Sigmoid colon (tissue), 4 donors: ENCODE measurements at regions not wholly inside any gene's neighbourhood (a gene's known extent, or its start where the extent isn't known, plus 50 kb on each side); places are given as distances from the start of the nearest gene placed in this dataset.

Source experiments
- EP300 ChIP-seq, 4 donors: sonication (generic); formaldehyde crosslinking; IDR thresholded peaks; one replicate each; pipeline ENCODE4 v1.6.1; 2017; ENCODE audit warnings: antibody characterized with exemption in 4 of 4
- POLR2A ChIP-seq, 2 donors: fragments of 450-650 bp; IDR thresholded peaks; one replicate each; pipeline ENCODE4 v1.6.1; 2016; ENCODE audit warnings: antibody characterized with exemption in 2 of 2, mild to moderate bottlenecking in 2 of 2, moderate library complexity in 2 of 2
- POLR2AphosphoS5 ChIP-seq, 4 donors: sonication (generic); formaldehyde crosslinking; IDR thresholded peaks; one replicate each; pipeline ENCODE4 v1.6.1; 2017; ENCODE audit warnings: antibody characterized with exemption in 4 of 4
- TF ChIP-seq, protein P1 (sequence below), 4 experiments: fragments of 450-650 bp in 3 of 4; fragments of 200-600 bp in 1 of 4; IDR thresholded peaks; one replicate each; pipeline ENCODE4 v1.5.1; 2016 to 2019; ENCODE audit warnings: antibody characterized with exemption in 4 of 4, mild to moderate bottlenecking in 3 of 4, moderate library complexity in 2 of 4

GRCh38 chr2:88837511-88838160 is 146.2 kb downstream of the RPIA start:
- TF ChIP-seq EP300 (IDR thresholded peaks at IDR 0.05), result no peak
- no peak for TF ChIP-seq POLR2AphosphoS5 (IDR thresholded peaks at IDR 0.05)
- TF ChIP-seq, protein P1, sequence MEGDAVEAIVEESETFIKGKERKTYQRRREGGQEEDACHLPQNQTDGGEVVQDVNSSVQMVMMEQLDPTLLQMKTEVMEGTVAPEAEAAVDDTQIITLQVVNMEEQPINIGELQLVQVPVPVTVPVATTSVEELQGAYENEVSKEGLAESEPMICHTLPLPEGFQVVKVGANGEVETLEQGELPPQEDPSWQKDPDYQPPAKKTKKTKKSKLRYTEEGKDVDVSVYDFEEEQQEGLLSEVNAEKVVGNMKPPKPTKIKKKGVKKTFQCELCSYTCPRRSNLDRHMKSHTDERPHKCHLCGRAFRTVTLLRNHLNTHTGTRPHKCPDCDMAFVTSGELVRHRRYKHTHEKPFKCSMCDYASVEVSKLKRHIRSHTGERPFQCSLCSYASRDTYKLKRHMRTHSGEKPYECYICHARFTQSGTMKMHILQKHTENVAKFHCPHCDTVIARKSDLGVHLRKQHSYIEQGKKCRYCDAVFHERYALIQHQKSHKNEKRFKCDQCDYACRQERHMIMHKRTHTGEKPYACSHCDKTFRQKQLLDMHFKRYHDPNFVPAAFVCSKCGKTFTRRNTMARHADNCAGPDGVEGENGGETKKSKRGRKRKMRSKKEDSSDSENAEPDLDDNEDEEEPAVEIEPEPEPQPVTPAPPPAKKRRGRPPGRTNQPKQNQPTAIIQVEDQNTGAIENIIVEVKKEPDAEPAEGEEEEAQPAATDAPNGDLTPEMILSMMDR (IDR thresholded peaks at IDR 0.05), result no peak
- TF ChIP-seq POLR2A (IDR thresholded peaks at IDR 0.05), result no peak
